Karpas-422 (cell line): ENCODE measurements at regions not wholly inside any gene's neighbourhood (a gene's known extent, or its start where the extent isn't known, plus 50 kb on each side); places are given as distances from the start of the nearest gene placed in this dataset.
"Not testable (repeated sequence)": the region's sequence is repeated elsewhere in the genome, so short reads cannot be mapped to it uniquely, and the experiment has no call there.

Source experiments
- DNase-seq: peaks from one replicate; pipeline ENCODE4 v3.0.0-alpha.2; 2015
- H2AFZ ChIP-seq: fragments of 200-600 bp; sonication (generic); 2 replicates; pipeline ENCODE4 v1.6.1; 2014; ENCODE audit warnings: antibody characterized with exemption, low read length, mixed read lengths
- H3K27ac ChIP-seq: fragments of 200-600 bp; sonication (generic); 2 replicates; pipeline ENCODE4 v1.5.1; 2014; ENCODE audit warnings: mild to moderate bottlenecking, low read length, moderate library complexity
- H3K27me3 ChIP-seq: fragments of 200-600 bp; sonication (generic); 2 replicates; pipeline ENCODE4 v1.6.1; 2014; ENCODE audit warnings: low read length, mixed read lengths
- H3K36me3 ChIP-seq: fragments of 200-600 bp; sonication (generic); 2 replicates; pipeline ENCODE4 v1.6.1; 2014; ENCODE audit warnings: low read length, mixed read lengths; ENCODE audit not compliant: insufficient read depth
- H3K4me1 ChIP-seq: fragments of 200-600 bp; sonication (generic); 2 replicates; pipeline ENCODE4 v1.6.1; 2014; ENCODE audit warnings: mild to moderate bottlenecking, low read length, mixed read lengths
- H3K4me2 ChIP-seq: fragments of 200-600 bp; sonication (generic); 2 replicates; pipeline ENCODE4 v1.6.1; 2014; ENCODE audit warnings: low read length, low read depth, mild to moderate bottlenecking; ENCODE audit not compliant: poor library complexity, severe bottlenecking
- H3K4me3 ChIP-seq: fragments of 200-600 bp; sonication (generic); 2 replicates; pipeline ENCODE4 v1.5.1; 2014; ENCODE audit warnings: mild to moderate bottlenecking, antibody characterized with exemption, low read length, mixed read lengths
- H3K79me2 ChIP-seq: fragments of 200-600 bp; sonication (generic); 2 replicates; pipeline ENCODE4 v1.6.1; 2014; ENCODE audit warnings: mild to moderate bottlenecking, low read length, mixed read lengths
- H3K9ac ChIP-seq: fragments of 200-600 bp; sonication (generic); 2 replicates; pipeline ENCODE4 v1.6.0; 2014; ENCODE audit warnings: low read length
- H3K9me2 ChIP-seq: fragments of 200-600 bp; sonication (generic), shearing (Covaris generic); replicated peaks from 2 replicates; pipeline ENCODE4 v1.6.0; 2014; ENCODE audit warnings: mild to moderate bottlenecking, low read length, moderate library complexity; ENCODE audit not compliant: insufficient read depth
- H3K9me3 ChIP-seq: fragments of 300-700, 200-600 bp; sonication (generic); 2 replicates; pipeline ENCODE4 v1.6.1; 2014; ENCODE audit warnings: low read length, mixed read lengths
- H4K20me1 ChIP-seq: fragments of 200-600 bp; sonication (generic); 2 replicates; pipeline ENCODE4 v1.6.1; 2014; ENCODE audit warnings: mild to moderate bottlenecking, antibody characterized with exemption, low read length, low read depth; ENCODE audit not compliant: insufficient read depth

DNA sequence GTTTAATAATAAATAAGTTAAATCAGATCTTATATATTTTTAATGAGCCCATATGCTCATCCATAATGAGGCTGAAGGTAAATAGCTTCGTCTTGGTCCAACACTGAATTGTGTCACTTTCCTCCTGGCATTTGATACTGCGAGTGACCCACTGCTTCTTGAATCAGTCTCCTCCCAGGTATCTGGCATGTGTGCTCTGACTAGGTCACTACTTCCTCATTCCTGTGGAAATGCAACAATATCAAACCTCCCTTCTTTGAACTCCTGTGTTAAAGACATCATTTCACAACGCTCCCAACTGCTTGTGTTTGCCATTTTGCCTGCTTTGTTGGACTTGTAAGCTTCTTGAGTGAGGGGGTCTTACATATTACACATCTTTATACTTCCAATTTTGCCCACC, 157.7 kb downstream of the SLC24A2 start:
- no peak for DNase-seq
- H3K9ac ChIP-seq, result no peak overlapping the region
- no peaks in the 10 kb centered on the region for H3K79me2 ChIP-seq
- no peak overlapping the region for H2AFZ ChIP-seq
- H3K9me2 ChIP-seq, result no peaks in the 10 kb centered on the region
- H3K4me1 ChIP-seq, result no peaks in the 10 kb centered on the region
- H3K27ac ChIP-seq, result no peak overlapping the region
- no peak overlapping the region for H3K4me3 ChIP-seq
- no peaks in the 10 kb centered on the region for H3K9me3 ChIP-seq
- no peaks in the 10 kb centered on the region for H4K20me1 ChIP-seq
- H3K27me3 ChIP-seq, result no peaks in the 10 kb centered on the region
- no peaks in the 10 kb centered on the region for H3K36me3 ChIP-seq
- H3K4me2 ChIP-seq, result no peak overlapping the region

GRCh38 chr9:19630760-19631159, 158.1 kb downstream of the SLC24A2 start:
- Histone ChIP-seq H3K4me2 (no peak overlapping the region), H3K36me3 (no peaks in the 10 kb centered on the region), H3K4me1 (no peaks in the 10 kb centered on the region), H3K27me3 (no peaks in the 10 kb centered on the region), H3K79me2 (no peaks in the 10 kb centered on the region), H4K20me1 (no peaks in the 10 kb centered on the region), H2AFZ (no peak overlapping the region), H3K4me3 (no peak overlapping the region), H3K9me3 (no peaks in the 10 kb centered on the region), H3K9me2 (no peaks in the 10 kb centered on the region), H3K27ac (no peak overlapping the region), H3K9ac (no peak overlapping the region)
- DNase-seq, result no peak

DNA sequence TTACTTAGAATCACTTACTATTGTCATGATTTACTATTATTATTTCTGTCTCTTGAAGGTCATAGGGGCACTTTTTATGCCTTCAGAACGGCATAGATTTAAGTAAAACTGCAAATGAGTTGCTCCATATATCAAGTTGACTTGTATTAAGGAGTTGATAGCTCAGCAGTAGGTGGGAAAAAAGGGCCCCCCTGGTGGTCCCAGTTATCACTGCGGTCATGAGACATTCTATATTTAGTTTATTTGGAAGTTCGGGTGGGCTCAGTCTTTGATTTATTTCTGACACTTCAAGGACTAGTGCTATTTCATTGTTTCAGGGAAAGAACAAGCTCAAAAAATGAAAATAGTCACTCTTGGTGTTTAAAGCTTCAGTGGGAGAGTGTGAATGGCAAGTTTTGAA, 159.3 kb downstream of the SLC24A2 start:
- Histone ChIP-seq H4K20me1 (no peaks in the 10 kb centered on the region), H3K9me2 (no peaks in the 10 kb centered on the region), H3K27me3 (no peaks in the 10 kb centered on the region), H3K27ac (no peak overlapping the region), H3K79me2 (no peaks in the 10 kb centered on the region), H2AFZ (no peak overlapping the region), H3K36me3 (no peaks in the 10 kb centered on the region), H3K9ac (no peak overlapping the region), H3K4me1 (no peaks in the 10 kb centered on the region), H3K4me3 (no peak overlapping the region), H3K4me2 (no peak overlapping the region), H3K9me3 (no peaks in the 10 kb centered on the region)
- no peak for DNase-seq

DNA sequence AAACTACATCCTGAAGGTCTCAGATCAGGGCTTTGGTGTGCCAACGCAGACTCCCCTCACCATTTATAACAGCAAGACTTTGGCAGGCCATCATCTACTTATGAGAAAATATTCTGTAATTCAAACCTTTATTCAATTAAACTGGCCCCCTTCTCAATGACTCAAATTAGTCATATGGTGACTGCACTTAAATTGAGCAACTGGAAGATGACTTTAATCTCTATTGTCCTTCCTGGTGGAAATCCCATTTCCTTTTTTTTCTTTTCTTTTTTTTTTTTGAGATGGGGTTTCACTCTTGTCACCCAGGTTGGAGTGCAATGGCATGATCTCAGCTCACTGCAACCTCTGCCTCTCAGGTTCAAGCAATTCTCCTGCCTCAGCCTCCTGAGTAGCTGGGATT, 163.4 kb downstream of the SLC24A2 start:
- H3K36me3 ChIP-seq, H3K9ac ChIP-seq, H3K4me3 ChIP-seq, H4K20me1 ChIP-seq, DNase-seq, H3K4me1 ChIP-seq, H3K27ac ChIP-seq, H3K9me3 ChIP-seq, H3K27me3 ChIP-seq, H2AFZ ChIP-seq, H3K4me2 ChIP-seq, H3K9me2 ChIP-seq, H3K79me2 ChIP-seq: not testable (repeated sequence)

GRCh38 chr9:19624519-19624918, 164.3 kb downstream of the SLC24A2 start:
- H3K4me1 ChIP-seq, result no peaks in the 10 kb centered on the region
- H3K4me2 ChIP-seq, result no peak overlapping the region
- H3K9me3 ChIP-seq, result no peaks in the 10 kb centered on the region
- no peaks in the 10 kb centered on the region for H3K79me2 ChIP-seq
- no peaks in the 10 kb centered on the region for H3K27me3 ChIP-seq
- no peaks in the 10 kb centered on the region for H3K9me2 ChIP-seq
- H4K20me1 ChIP-seq, result no peaks in the 10 kb centered on the region
- H3K9ac ChIP-seq, result no peak overlapping the region
- no peak overlapping the region for H3K4me3 ChIP-seq
- no peak for DNase-seq
- H3K36me3 ChIP-seq, result no peaks in the 10 kb centered on the region
- no peak overlapping the region for H2AFZ ChIP-seq
- no peak overlapping the region for H3K27ac ChIP-seq

GRCh38 chr9:19623941-19624340, 164.9 kb downstream of the SLC24A2 start:
- Histone ChIP-seq H4K20me1 (no peaks in the 10 kb centered on the region), H3K4me2 (no peak overlapping the region), H3K27me3 (no peaks in the 10 kb centered on the region), H3K79me2 (no peaks in the 10 kb centered on the region), H3K9me2 (no peaks in the 10 kb centered on the region), H3K4me3 (no peak overlapping the region), H3K9me3 (no peaks in the 10 kb centered on the region), H2AFZ (no peak overlapping the region), H3K9ac (no peak overlapping the region), H3K36me3 (no peaks in the 10 kb centered on the region), H3K27ac (no peak overlapping the region), H3K4me1 (no peaks in the 10 kb centered on the region)
- no peak for DNase-seq

DNA sequence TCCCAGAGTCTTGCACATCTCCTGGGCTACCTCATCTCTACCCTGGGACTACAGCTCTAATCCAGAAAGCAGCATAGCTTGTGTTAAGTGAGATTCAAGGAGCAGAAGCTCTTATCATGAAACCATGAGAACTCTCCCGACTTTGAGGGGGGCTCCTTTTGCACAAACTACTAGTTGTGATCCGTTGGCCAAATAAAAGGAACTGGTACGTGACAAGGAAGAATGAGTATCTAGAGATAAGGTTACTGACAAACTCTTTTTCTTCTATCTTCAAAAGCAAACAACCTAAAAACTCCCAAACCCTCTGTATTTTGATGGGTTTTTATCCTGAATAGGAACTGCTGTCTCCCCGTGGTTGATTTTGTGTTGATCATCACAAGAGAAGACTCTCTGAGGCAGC, 168.5 kb downstream of the SLC24A2 start:
- Histone ChIP-seq H3K4me3 (no peak overlapping the region), H3K9ac (no peak overlapping the region), H3K9me2 (no peaks in the 10 kb centered on the region), H3K4me1 (no peaks in the 10 kb centered on the region), H4K20me1 (no peaks in the 10 kb centered on the region), H3K9me3 (no peaks in the 10 kb centered on the region), H3K27ac (no peak overlapping the region), H3K79me2 (no peaks in the 10 kb centered on the region), H3K27me3 (no peaks in the 10 kb centered on the region), H3K36me3 (no peaks in the 10 kb centered on the region), H3K4me2 (no peak overlapping the region), H2AFZ (no peak overlapping the region)
- no peak for DNase-seq

DNA sequence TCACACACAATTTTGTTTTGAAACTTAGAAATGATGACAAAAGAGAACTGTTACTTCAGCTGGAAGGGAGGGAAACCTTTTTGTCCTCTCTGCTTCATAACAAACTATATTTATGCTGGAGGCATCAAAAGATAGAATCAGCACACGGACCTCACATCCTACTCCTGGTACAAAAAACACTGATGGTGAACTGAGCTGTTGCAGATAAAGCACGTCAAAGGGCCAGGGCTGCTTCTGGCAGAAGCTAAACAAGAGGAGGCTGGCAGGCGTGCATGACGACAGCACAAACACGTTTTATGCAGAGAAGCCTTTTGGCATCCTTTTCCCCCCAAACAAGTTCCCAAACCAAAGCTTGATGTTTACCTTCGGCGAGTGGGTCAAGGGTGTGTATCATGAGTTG, 169.6 kb downstream of the SLC24A2 start:
- Histone ChIP-seq H3K79me2 (no peaks in the 10 kb centered on the region), H2AFZ (no peak overlapping the region), H3K4me2 (no peak overlapping the region), H3K4me3 (no peak overlapping the region), H3K36me3 (no peaks in the 10 kb centered on the region), H4K20me1 (no peaks in the 10 kb centered on the region), H3K9me3 (no peaks in the 10 kb centered on the region), H3K4me1 (no peaks in the 10 kb centered on the region), H3K9me2 (no peaks in the 10 kb centered on the region), H3K27ac (no peak overlapping the region), H3K9ac (no peak overlapping the region), H3K27me3 (no peaks in the 10 kb centered on the region)
- no peak for DNase-seq

DNA sequence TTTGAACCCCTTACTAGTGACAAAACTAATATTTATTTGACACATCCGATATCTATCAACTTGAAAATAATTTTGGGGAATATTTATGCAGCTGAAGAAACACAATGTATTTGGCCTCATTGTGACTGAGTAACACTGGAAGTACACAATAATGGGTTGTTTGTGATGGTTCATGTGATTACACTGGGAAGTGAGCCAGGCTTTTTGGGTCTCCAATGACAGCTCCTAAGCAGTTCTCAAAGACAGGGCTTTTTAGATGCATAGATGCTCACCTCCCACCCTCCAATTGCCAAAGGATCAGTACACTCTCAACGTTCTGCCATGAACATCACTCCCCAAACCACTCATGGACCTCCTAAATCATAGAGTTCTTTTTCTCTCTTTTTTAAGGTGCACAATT, 170.0 kb downstream of the SLC24A2 start:
- Histone ChIP-seq H3K4me1 (no peaks in the 10 kb centered on the region), H3K27ac (no peak overlapping the region), H3K4me3 (no peak overlapping the region), H3K9ac (no peak overlapping the region), H3K9me3 (no peaks in the 10 kb centered on the region), H3K27me3 (no peaks in the 10 kb centered on the region), H3K4me2 (no peak overlapping the region), H4K20me1 (no peaks in the 10 kb centered on the region), H2AFZ (no peak overlapping the region), H3K36me3 (no peaks in the 10 kb centered on the region), H3K9me2 (no peaks in the 10 kb centered on the region), H3K79me2 (no peaks in the 10 kb centered on the region)
- DNase-seq, result no peak
